HCT116 (cell line): ENCODE measurements at regions not wholly inside any gene's neighbourhood (a gene's known extent, or its start where the extent isn't known, plus 50 kb on each side); places are given as distances from the start of the nearest gene placed in this dataset.

Experiments
- ATAC-seq: fragments of 200-7000 bp; cut with Tn5 transposase; 2 replicates; pipeline ENCODE4 v1.9.1; 2020; ENCODE audit warnings: mild to moderate bottlenecking, moderate library complexity
- BruUV-seq: library from RNA; stranded (reverse); fragments of 400-500 nt; replicated peaks from 2 replicates; lab custom pipeline; 2021; lab: Mats Ljungman, UMichigan
- CTCF ChIA-PET: fragments of 300-600 bp; sonication (Branson Sonifier 250); formaldehyde crosslinking; loops from one replicate; lab custom pipeline; 2021; ENCODE audit warnings: antibody characterized with exemption; lab: Charles Lee
- POLR2A ChIA-PET: fragments of 300-600, 350-600 bp; sonication (Branson Sonifier 250); formaldehyde crosslinking; loops from one replicate; lab custom pipeline; 2021; ENCODE audit warnings: antibody characterized with exemption; lab: Charles Lee
- RAD21 ChIA-PET, 2 experiments: fragments of 300-600 bp; sonication (Branson Sonifier 250); formaldehyde crosslinking; loops; one replicate each; lab custom pipeline; 2023; ENCODE audit warnings: low total read pairs in 2 of 2; ENCODE audit not compliant: uncharacterized antibody in 2 of 2, unreplicated experiment in 2 of 2, low non-redundant PET in 1 of 2; lab: Charles Lee
- DNase-seq: peaks from one replicate; pipeline ENCODE4 v3.0.0-alpha.2; 2010; ENCODE audit warnings: low read depth, low spot score
- H2AFZ ChIP-seq: fragments of 200-600 bp; shearing (Covaris generic), sonication (generic); 2 replicates; pipeline ENCODE4 v1.6.1; 2017; ENCODE audit warnings: low read depth, mixed run types, mixed read lengths, antibody characterized with exemption, low read length; ENCODE audit not compliant: poor library complexity, severe bottlenecking
- H3K27ac ChIP-seq: 2 replicates; pipeline ENCODE4 v1.5.1; 2012; ENCODE audit warnings: low read depth, low read length
- H3K27me3 ChIP-seq: fragments of 200-600 bp; sonication (generic); 2 replicates; pipeline ENCODE4 v1.6.1; 2016; ENCODE audit warnings: mixed run types, low read length, mixed read lengths; ENCODE audit not compliant: insufficient read depth
- H3K36me3 ChIP-seq, 2 experiments: fragments of 200-500 bp in 1 of 2; fragments of 200-600 bp in 1 of 2; sonication (Bioruptor generic) in 1 of 2; sonication (generic) in 1 of 2; 2 replicates each; pipeline versions ENCODE4 v1.5.1 to v1.6.1; 2014 to 2016; ENCODE audit warnings: low read length in 2 of 2, inconsistent platforms in 1 of 2, mixed read lengths in 1 of 2, mixed run types in 1 of 2; ENCODE audit not compliant: insufficient read depth in 2 of 2, control insufficient read depth in 1 of 2
- H3K4me1 ChIP-seq, 2 experiments: fragments of 200-600 bp in 1 of 2; sonication (generic) in 1 of 2; 2 replicates each; pipeline versions ENCODE4 v1.5.1 to v1.6.1; 2012 to 2017; ENCODE audit warnings: low read length in 2 of 2, inconsistent platforms in 1 of 2, mild to moderate bottlenecking in 1 of 2, mixed read lengths in 1 of 2, mixed run types in 1 of 2, moderate library complexity in 1 of 2; ENCODE audit not compliant: insufficient read depth in 2 of 2, control insufficient read depth in 1 of 2
- H3K4me2 ChIP-seq: fragments of 200-600 bp; sonication (generic); 2 replicates; pipeline ENCODE4 v1.6.1; 2017; ENCODE audit warnings: mixed run types, low read length, mixed read lengths
- H3K4me3 ChIP-seq, 2 experiments: fragments of 200-600 bp in 1 of 2; sonication (generic) in 1 of 2; replicated peaks in 1 of 2; 2 replicates each; pipeline ENCODE4 v1.5.1; 2011 to 2016; ENCODE audit warnings: low read length in 2 of 2, control low read depth in 1 of 2, low read depth in 1 of 2, mild to moderate bottlenecking in 1 of 2, mixed read lengths in 1 of 2, mixed run types in 1 of 2
- H3K79me2 ChIP-seq: fragments of 200-600 bp; sonication (generic); 2 replicates; pipeline ENCODE4 v1.6.1; 2017; ENCODE audit warnings: mild to moderate bottlenecking, mixed run types, low read length, moderate library complexity, mixed read lengths; ENCODE audit not compliant: insufficient read depth
- H3K9ac ChIP-seq: fragments of 200-600 bp; sonication (generic); 2 replicates; pipeline ENCODE4 v1.6.1; 2016; ENCODE audit warnings: low read length, mixed read lengths
- H3K9me2 ChIP-seq: fragments of 200-600 bp; sonication (generic), shearing (Covaris generic); 2 replicates; pipeline ENCODE4 v1.6.1; 2017; ENCODE audit warnings: mixed run types, mild to moderate bottlenecking, moderate library complexity; ENCODE audit not compliant: insufficient read depth
- H3K9me3 ChIP-seq, 2 experiments: fragments of 200-500 bp in 1 of 2; fragments of 200-600 bp in 1 of 2; sonication (Bioruptor generic) in 1 of 2; sonication (generic) in 1 of 2; 2 replicates each; pipeline ENCODE4 v1.6.1; 2014 to 2017; ENCODE audit warnings: low read length in 2 of 2, mixed read lengths in 2 of 2, inconsistent platforms in 1 of 2, low read depth in 1 of 2, mild to moderate bottlenecking in 1 of 2, mixed run types in 1 of 2, moderate library complexity in 1 of 2; ENCODE audit not compliant: control insufficient read depth in 1 of 2, insufficient read depth in 1 of 2
- H4K20me1 ChIP-seq: fragments of 200-600 bp; sonication (generic), shearing (Covaris generic); 2 replicates; pipeline ENCODE4 v1.6.1; 2017; ENCODE audit warnings: mixed run types, mild to moderate bottlenecking, moderate library complexity; ENCODE audit not compliant: insufficient read depth
- CBX3 ChIP-seq: IDR thresholded peaks from 2 replicates; pipeline ENCODE4 v1.6.1; 2012; ENCODE audit warnings: low read depth
- ELF1 ChIP-seq: IDR thresholded peaks from 2 replicates; pipeline ENCODE4 v1.6.1; 2012; ENCODE audit warnings: low read depth, borderline replicate concordance
- EZH2phosphoT487 ChIP-seq: fragments of 200-600 bp; IDR thresholded peaks from 2 replicates; pipeline ENCODE4 v1.6.1; 2018; ENCODE audit warnings: antibody characterized with exemption, borderline replicate concordance
- FOSL1 ChIP-seq: IDR thresholded peaks from 2 replicates; pipeline ENCODE4 v1.6.1; 2012; ENCODE audit warnings: low read depth
- JUND ChIP-seq: IDR thresholded peaks from 2 replicates; pipeline ENCODE4 v1.6.1; 2012
- MAX ChIP-seq: IDR thresholded peaks from 2 replicates; pipeline ENCODE4 v1.6.1; 2012
- POLR2A ChIP-seq: IDR thresholded peaks from 2 replicates; pipeline ENCODE4 v1.7.0; 2011; ENCODE audit warnings: borderline replicate concordance; ENCODE audit not compliant: insufficient read depth, insufficient read length; ENCODE audit errors: extremely low read depth
- RAD21 ChIP-seq: IDR thresholded peaks from 2 replicates; pipeline ENCODE4 v1.6.1; 2012; ENCODE audit warnings: low read depth, mild to moderate bottlenecking
- SIN3A ChIP-seq: IDR thresholded peaks from 2 replicates; pipeline ENCODE4 v1.6.1; 2012; ENCODE audit warnings: low read depth
- ZFX ChIP-seq: fragments of 450-650 bp; IDR thresholded peaks from 2 replicates; pipeline ENCODE4 v1.6.1; 2017
- intact Hi-C: fragments of 100-400 bp; cut with micrococcal nuclease; formaldehyde crosslinking; loops from 2 replicates; pipeline ENCODE4 v1.10.0; 2022
- TF ChIP-seq, protein P1 (sequence below): IDR thresholded peaks from 2 replicates; pipeline ENCODE4 v1.6.1; 2012; ENCODE audit warnings: low read depth
- TF ChIP-seq, protein P2 (sequence below): IDR thresholded peaks from 2 replicates; pipeline ENCODE4 v1.6.1; 2012

GRCh38 chr11:97048481-97048880 lies 658.7 kb downstream of the JRKL start:
- ChIA-PET CTCF (no interaction called here), POLR2A (no interaction called here), RAD21 (no interaction called here)
- Histone ChIP-seq H4K20me1 (no peaks in the 10 kb centered on the region), H3K9ac (no peak overlapping the region), H3K9me2 (no peaks in the 10 kb centered on the region), H3K27me3 (no peaks in the 10 kb centered on the region), H3K4me2 (no peak overlapping the region), H3K9me3 (0 out of 4 replicates have a peak, but pooled peaks cover 0 to 4% of the 10 kb centered on the region in 2 experiments), H2AFZ (no peak overlapping the region), H3K27ac (no peak overlapping the region), H3K36me3 (no peaks in the 10 kb centered on the region), H3K79me2 (no peaks in the 10 kb centered on the region), H3K4me1 (no peaks in the 10 kb centered on the region), H3K4me3 (no peak overlapping the region)
- ATAC-seq: no peak
- no TSS peak for BruUV-seq
- DNase-seq: no peak
- TF ChIP-seq RAD21: no peak
- TF ChIP-seq CBX3: no peak
- TF ChIP-seq POLR2A: no peak
- intact Hi-C loops: no loop called here

- no TSS peak for BruUV-seq
- CTCF ChIA-PET: no interaction called here
- TF ChIP-seq JUND (no peak), MAX (no peak), EZH2phosphoT487 (no peak), ZFX (no peak), SIN3A (no peak), ELF1 (no peak), FOSL1 (no peak)
- TF ChIP-seq, protein P1, sequence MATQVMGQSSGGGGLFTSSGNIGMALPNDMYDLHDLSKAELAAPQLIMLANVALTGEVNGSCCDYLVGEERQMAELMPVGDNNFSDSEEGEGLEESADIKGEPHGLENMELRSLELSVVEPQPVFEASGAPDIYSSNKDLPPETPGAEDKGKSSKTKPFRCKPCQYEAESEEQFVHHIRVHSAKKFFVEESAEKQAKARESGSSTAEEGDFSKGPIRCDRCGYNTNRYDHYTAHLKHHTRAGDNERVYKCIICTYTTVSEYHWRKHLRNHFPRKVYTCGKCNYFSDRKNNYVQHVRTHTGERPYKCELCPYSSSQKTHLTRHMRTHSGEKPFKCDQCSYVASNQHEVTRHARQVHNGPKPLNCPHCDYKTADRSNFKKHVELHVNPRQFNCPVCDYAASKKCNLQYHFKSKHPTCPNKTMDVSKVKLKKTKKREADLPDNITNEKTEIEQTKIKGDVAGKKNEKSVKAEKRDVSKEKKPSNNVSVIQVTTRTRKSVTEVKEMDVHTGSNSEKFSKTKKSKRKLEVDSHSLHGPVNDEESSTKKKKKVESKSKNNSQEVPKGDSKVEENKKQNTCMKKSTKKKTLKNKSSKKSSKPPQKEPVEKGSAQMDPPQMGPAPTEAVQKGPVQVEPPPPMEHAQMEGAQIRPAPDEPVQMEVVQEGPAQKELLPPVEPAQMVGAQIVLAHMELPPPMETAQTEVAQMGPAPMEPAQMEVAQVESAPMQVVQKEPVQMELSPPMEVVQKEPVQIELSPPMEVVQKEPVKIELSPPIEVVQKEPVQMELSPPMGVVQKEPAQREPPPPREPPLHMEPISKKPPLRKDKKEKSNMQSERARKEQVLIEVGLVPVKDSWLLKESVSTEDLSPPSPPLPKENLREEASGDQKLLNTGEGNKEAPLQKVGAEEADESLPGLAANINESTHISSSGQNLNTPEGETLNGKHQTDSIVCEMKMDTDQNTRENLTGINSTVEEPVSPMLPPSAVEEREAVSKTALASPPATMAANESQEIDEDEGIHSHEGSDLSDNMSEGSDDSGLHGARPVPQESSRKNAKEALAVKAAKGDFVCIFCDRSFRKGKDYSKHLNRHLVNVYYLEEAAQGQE: no peak
- TF ChIP-seq, protein P2, sequence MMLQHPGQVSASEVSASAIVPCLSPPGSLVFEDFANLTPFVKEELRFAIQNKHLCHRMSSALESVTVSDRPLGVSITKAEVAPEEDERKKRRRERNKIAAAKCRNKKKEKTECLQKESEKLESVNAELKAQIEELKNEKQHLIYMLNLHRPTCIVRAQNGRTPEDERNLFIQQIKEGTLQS: no peak
Observed at GRCh38 chr11:97060184-97060583, 670.4 kb downstream of the JRKL start.

More at GRCh38 chr11:97060184-97060583, 670.4 kb downstream of the JRKL start:
- Histone ChIP-seq H2AFZ (no peak overlapping the region), H3K27ac (no peak overlapping the region), H3K27me3 (no peaks in the 10 kb centered on the region), H3K36me3 (no peaks in the 10 kb centered on the region), H3K9me2 (no peaks in the 10 kb centered on the region), H4K20me1 (no peaks in the 10 kb centered on the region), H3K9ac (no peak overlapping the region), H3K4me3 (no peak overlapping the region), H3K4me1 (no peaks in the 10 kb centered on the region), H3K4me2 (no peak overlapping the region), H3K79me2 (no peaks in the 10 kb centered on the region), H3K9me3 (peaks cover 0 to 9% of the 10 kb centered on the region in 2 experiments; a peak in 2 of 4 replicates)
- ChIA-PET POLR2A (no interaction called here), RAD21 (no interaction called here)
- intact Hi-C loops: no loop called here
- ATAC-seq (no peak), DNase-seq (no peak)
